HCT116 (cell line): ENCODE measurements at regions not wholly inside any gene's neighbourhood (a gene's known extent, or its start where the extent isn't known, plus 50 kb on each side); places are given as distances from the start of the nearest gene placed in this dataset.

ENCODE experiments used
- ATAC-seq: fragments of 200-7000 bp; cut with Tn5 transposase; 2 replicates; pipeline ENCODE4 v1.9.1; 2020; ENCODE audit warnings: mild to moderate bottlenecking, moderate library complexity
- BruUV-seq: library from RNA; stranded (reverse); fragments of 400-500 nt; replicated peaks from 2 replicates; lab custom pipeline; 2021; lab: Mats Ljungman, UMichigan
- CTCF ChIA-PET: fragments of 300-600 bp; sonication (Branson Sonifier 250); formaldehyde crosslinking; loops from one replicate; lab custom pipeline; 2021; ENCODE audit warnings: antibody characterized with exemption; lab: Charles Lee
- POLR2A ChIA-PET: fragments of 300-600, 350-600 bp; sonication (Branson Sonifier 250); formaldehyde crosslinking; loops from one replicate; lab custom pipeline; 2021; ENCODE audit warnings: antibody characterized with exemption; lab: Charles Lee
- RAD21 ChIA-PET, 2 experiments: fragments of 300-600 bp; sonication (Branson Sonifier 250); formaldehyde crosslinking; loops; one replicate each; lab custom pipeline; 2023; ENCODE audit warnings: low total read pairs in 2 of 2; ENCODE audit not compliant: uncharacterized antibody in 2 of 2, unreplicated experiment in 2 of 2, low non-redundant PET in 1 of 2; lab: Charles Lee
- DNase-seq: peaks from one replicate; pipeline ENCODE4 v3.0.0-alpha.2; 2010; ENCODE audit warnings: low read depth, low spot score
- H2AFZ ChIP-seq: fragments of 200-600 bp; shearing (Covaris generic), sonication (generic); 2 replicates; pipeline ENCODE4 v1.6.1; 2017; ENCODE audit warnings: low read depth, mixed run types, mixed read lengths, antibody characterized with exemption, low read length; ENCODE audit not compliant: poor library complexity, severe bottlenecking
- H3K27ac ChIP-seq: 2 replicates; pipeline ENCODE4 v1.5.1; 2012; ENCODE audit warnings: low read depth, low read length
- H3K27me3 ChIP-seq: fragments of 200-600 bp; sonication (generic); 2 replicates; pipeline ENCODE4 v1.6.1; 2016; ENCODE audit warnings: mixed run types, low read length, mixed read lengths; ENCODE audit not compliant: insufficient read depth
- H3K36me3 ChIP-seq, 2 experiments: fragments of 200-500 bp in 1 of 2; fragments of 200-600 bp in 1 of 2; sonication (Bioruptor generic) in 1 of 2; sonication (generic) in 1 of 2; 2 replicates each; pipeline versions ENCODE4 v1.5.1 to v1.6.1; 2014 to 2016; ENCODE audit warnings: low read length in 2 of 2, inconsistent platforms in 1 of 2, mixed read lengths in 1 of 2, mixed run types in 1 of 2; ENCODE audit not compliant: insufficient read depth in 2 of 2, control insufficient read depth in 1 of 2
- H3K4me1 ChIP-seq, 2 experiments: fragments of 200-600 bp in 1 of 2; sonication (generic) in 1 of 2; 2 replicates each; pipeline versions ENCODE4 v1.5.1 to v1.6.1; 2012 to 2017; ENCODE audit warnings: low read length in 2 of 2, inconsistent platforms in 1 of 2, mild to moderate bottlenecking in 1 of 2, mixed read lengths in 1 of 2, mixed run types in 1 of 2, moderate library complexity in 1 of 2; ENCODE audit not compliant: insufficient read depth in 2 of 2, control insufficient read depth in 1 of 2
- H3K4me2 ChIP-seq: fragments of 200-600 bp; sonication (generic); 2 replicates; pipeline ENCODE4 v1.6.1; 2017; ENCODE audit warnings: mixed run types, low read length, mixed read lengths
- H3K4me3 ChIP-seq, 2 experiments: fragments of 200-600 bp in 1 of 2; sonication (generic) in 1 of 2; replicated peaks in 1 of 2; 2 replicates each; pipeline ENCODE4 v1.5.1; 2011 to 2016; ENCODE audit warnings: low read length in 2 of 2, control low read depth in 1 of 2, low read depth in 1 of 2, mild to moderate bottlenecking in 1 of 2, mixed read lengths in 1 of 2, mixed run types in 1 of 2
- H3K79me2 ChIP-seq: fragments of 200-600 bp; sonication (generic); 2 replicates; pipeline ENCODE4 v1.6.1; 2017; ENCODE audit warnings: mild to moderate bottlenecking, mixed run types, low read length, moderate library complexity, mixed read lengths; ENCODE audit not compliant: insufficient read depth
- H3K9ac ChIP-seq: fragments of 200-600 bp; sonication (generic); 2 replicates; pipeline ENCODE4 v1.6.1; 2016; ENCODE audit warnings: low read length, mixed read lengths
- H3K9me2 ChIP-seq: fragments of 200-600 bp; sonication (generic), shearing (Covaris generic); 2 replicates; pipeline ENCODE4 v1.6.1; 2017; ENCODE audit warnings: mixed run types, mild to moderate bottlenecking, moderate library complexity; ENCODE audit not compliant: insufficient read depth
- H3K9me3 ChIP-seq, 2 experiments: fragments of 200-500 bp in 1 of 2; fragments of 200-600 bp in 1 of 2; sonication (Bioruptor generic) in 1 of 2; sonication (generic) in 1 of 2; 2 replicates each; pipeline ENCODE4 v1.6.1; 2014 to 2017; ENCODE audit warnings: low read length in 2 of 2, mixed read lengths in 2 of 2, inconsistent platforms in 1 of 2, low read depth in 1 of 2, mild to moderate bottlenecking in 1 of 2, mixed run types in 1 of 2, moderate library complexity in 1 of 2; ENCODE audit not compliant: control insufficient read depth in 1 of 2, insufficient read depth in 1 of 2
- H4K20me1 ChIP-seq: fragments of 200-600 bp; sonication (generic), shearing (Covaris generic); 2 replicates; pipeline ENCODE4 v1.6.1; 2017; ENCODE audit warnings: mixed run types, mild to moderate bottlenecking, moderate library complexity; ENCODE audit not compliant: insufficient read depth
- ATF3 ChIP-seq: IDR thresholded peaks from 2 replicates; pipeline ENCODE4 v1.6.1; 2012
- CBX3 ChIP-seq: IDR thresholded peaks from 2 replicates; pipeline ENCODE4 v1.6.1; 2012; ENCODE audit warnings: low read depth
- CEBPB ChIP-seq: IDR thresholded peaks from 2 replicates; pipeline ENCODE4 v1.6.1; 2012; ENCODE audit warnings: low read depth
- CTCF ChIP-seq, 3 experiments: fragments of 200-600 bp in 1 of 3; sonication (generic) in 1 of 3; IDR thresholded peaks in 2 of 3; conservative IDR thresholded peaks in 1 of 3; 2 replicates each; pipeline ENCODE4 v1.5.1; 2012 to 2017; ENCODE audit warnings: low read depth in 2 of 3, low read length in 2 of 3, antibody characterized with exemption in 1 of 3, borderline replicate concordance in 1 of 3, control low read depth in 1 of 3, mild to moderate bottlenecking in 1 of 3, mixed read lengths in 1 of 3, mixed run types in 1 of 3, moderate library complexity in 1 of 3; ENCODE audit not compliant: insufficient read depth in 1 of 3
- EGR1 ChIP-seq: IDR thresholded peaks from 2 replicates; pipeline ENCODE4 v1.6.1; 2012; ENCODE audit warnings: low read depth
- ELF1 ChIP-seq: IDR thresholded peaks from 2 replicates; pipeline ENCODE4 v1.6.1; 2012; ENCODE audit warnings: low read depth, borderline replicate concordance
- EZH2 ChIP-seq: fragments of 200-600 bp; sonication (generic); IDR thresholded peaks from 2 replicates; pipeline ENCODE4 v1.6.1; 2017; ENCODE audit warnings: antibody characterized with exemption, mixed run types
- EZH2phosphoT487 ChIP-seq: fragments of 200-600 bp; IDR thresholded peaks from 2 replicates; pipeline ENCODE4 v1.6.1; 2018; ENCODE audit warnings: antibody characterized with exemption, borderline replicate concordance
- JUND ChIP-seq: IDR thresholded peaks from 2 replicates; pipeline ENCODE4 v1.6.1; 2012
- MAX ChIP-seq: IDR thresholded peaks from 2 replicates; pipeline ENCODE4 v1.6.1; 2012
- POLR2A ChIP-seq: IDR thresholded peaks from 2 replicates; pipeline ENCODE4 v1.7.0; 2011; ENCODE audit warnings: borderline replicate concordance; ENCODE audit not compliant: insufficient read depth, insufficient read length; ENCODE audit errors: extremely low read depth
- RAD21 ChIP-seq: IDR thresholded peaks from 2 replicates; pipeline ENCODE4 v1.6.1; 2012; ENCODE audit warnings: low read depth, mild to moderate bottlenecking
- SIN3A ChIP-seq: IDR thresholded peaks from 2 replicates; pipeline ENCODE4 v1.6.1; 2012; ENCODE audit warnings: low read depth
- SRF ChIP-seq: IDR thresholded peaks from 2 replicates; pipeline ENCODE4 v1.6.1; 2012; ENCODE audit warnings: low read depth
- TCF7L2 ChIP-seq: IDR thresholded peaks from 2 replicates; pipeline ENCODE4 v1.7.0; 2011; ENCODE audit warnings: borderline replicate concordance, inconsistent platforms; ENCODE audit not compliant: insufficient read depth, insufficient read length; ENCODE audit errors: extremely low read depth
- ZBTB33 ChIP-seq: IDR thresholded peaks from 2 replicates; pipeline ENCODE4 v1.6.1; 2011; ENCODE audit warnings: mild to moderate bottlenecking, low read length, moderate library complexity; ENCODE audit not compliant: insufficient replicate concordance; ENCODE audit errors: extremely low read depth
- intact Hi-C: fragments of 100-400 bp; cut with micrococcal nuclease; formaldehyde crosslinking; loops from 2 replicates; pipeline ENCODE4 v1.10.0; 2022

GRCh38 chr14:53542732-53543131 is 389.6 kb upstream of the DDHD1 start:
- no peaks in the 10 kb centered on the region for H3K27me3 ChIP-seq
- TF ChIP-seq TCF7L2 (peak; percentile 24), CEBPB (no peak), ELF1 (no peak), EZH2phosphoT487 (no peak), ATF3 (no peak), RAD21 (peak; percentile 26)
- H2AFZ ChIP-seq, result peak overlapping the region; percentile 66
- no peaks in the 10 kb centered on the region for H3K9me2 ChIP-seq
- ATAC-seq, result no peak
- intact Hi-C loops, result no loop called here
- H3K36me3 ChIP-seq, result no peaks in the 10 kb centered on the region
- ChIA-PET RAD21 (no interaction called here), CTCF (no interaction called here), POLR2A (no interaction called here)
- no peaks in the 10 kb centered on the region for H3K79me2 ChIP-seq
- H3K4me1 ChIP-seq, result peaks cover 14 to 19% of the 10 kb centered on the region in 2 experiments; a peak in 3 of 4 replicates
- H3K4me2 ChIP-seq, result peak overlapping the region; percentile 16; the same call in 1 of the 2 replicates
- H3K27ac ChIP-seq, result peak overlapping the region; percentile 41; the same call in 1 of the 2 replicates
- no peaks in the 10 kb centered on the region for H3K9me3 ChIP-seq
- DNase-seq, result no peak
- H3K9ac ChIP-seq, result no peak overlapping the region
- BruUV-seq, result no TSS peak
- H3K4me3 ChIP-seq, result no peak overlapping the region
- H4K20me1 ChIP-seq, result no peaks in the 10 kb centered on the region

- Histone ChIP-seq H3K4me3 (no peak overlapping the region), H3K27ac (no peak overlapping the region), H3K4me2 (no peak overlapping the region), H3K4me1 (peaks cover 14 to 23% of the 10 kb centered on the region in 2 experiments; a peak in 3 of 4 replicates), H4K20me1 (no peaks in the 10 kb centered on the region), H3K79me2 (no peaks in the 10 kb centered on the region), H3K36me3 (no peaks in the 10 kb centered on the region), H2AFZ (no peak overlapping the region), H3K9me2 (no peaks in the 10 kb centered on the region), H3K9me3 (no peaks in the 10 kb centered on the region), H3K27me3 (no peaks in the 10 kb centered on the region), H3K9ac (no peak overlapping the region)
- no peak for DNase-seq
- ChIA-PET RAD21 (interaction anchor here in 1 of 2 experiments (0.7 kb wide), 1 partner anchor 416 kb away, joined by 3 read pairs; no protein-coding TSS in a partner anchor), POLR2A (no interaction called here), CTCF (no interaction called here)
- intact Hi-C loops, result no loop called here
- BruUV-seq, result no TSS peak
- ATAC-seq, result no peak
- TF ChIP-seq EZH2 (no peak), ZBTB33 (no peak), CBX3 (no peak), SIN3A (no peak), CEBPB (no peak), TCF7L2 (no peak), CTCF (IDR thresholded peaks at IDR 0.05 in 2 of 3, conservative IDR thresholded peaks at IDR 0.05 in 1 of 3; ENCODE audit: borderline replicate concordance in 1 of 3, insufficient read depth in 1 of 3, low read depth in 2 of 3, low read length in 2 of 3) (no peak), RAD21 (no peak), POLR2A (no peak), SRF (no peak), EZH2phosphoT487 (no peak), ATF3 (no peak), MAX (no peak), JUND (no peak), EGR1 (no peak)
These were observed 388.3 kb upstream of the DDHD1 start for GRCh38 chr14:53541411-53541810.
